Stimulated activated CD4-positive, alpha-beta T cell treated with anti-CD3 and anti-CD28 coated beads, Interleukin-12 subunit alpha, Interleukin-12 subunit beta, amount 100 ng/mL, for 24 hours (primary cell): ENCODE measurements at regions not wholly inside any gene's neighbourhood (a gene's known extent, or its start where the extent isn't known, plus 50 kb on each side); places are given as distances from the start of the nearest gene placed in this dataset.

Experiments
- DNase-seq, 2 experiments: peaks; one replicate each; pipeline ENCODE4 v3.0.0-alpha.2; 2020; ENCODE audit warnings: low read depth in 2 of 2

DNA sequence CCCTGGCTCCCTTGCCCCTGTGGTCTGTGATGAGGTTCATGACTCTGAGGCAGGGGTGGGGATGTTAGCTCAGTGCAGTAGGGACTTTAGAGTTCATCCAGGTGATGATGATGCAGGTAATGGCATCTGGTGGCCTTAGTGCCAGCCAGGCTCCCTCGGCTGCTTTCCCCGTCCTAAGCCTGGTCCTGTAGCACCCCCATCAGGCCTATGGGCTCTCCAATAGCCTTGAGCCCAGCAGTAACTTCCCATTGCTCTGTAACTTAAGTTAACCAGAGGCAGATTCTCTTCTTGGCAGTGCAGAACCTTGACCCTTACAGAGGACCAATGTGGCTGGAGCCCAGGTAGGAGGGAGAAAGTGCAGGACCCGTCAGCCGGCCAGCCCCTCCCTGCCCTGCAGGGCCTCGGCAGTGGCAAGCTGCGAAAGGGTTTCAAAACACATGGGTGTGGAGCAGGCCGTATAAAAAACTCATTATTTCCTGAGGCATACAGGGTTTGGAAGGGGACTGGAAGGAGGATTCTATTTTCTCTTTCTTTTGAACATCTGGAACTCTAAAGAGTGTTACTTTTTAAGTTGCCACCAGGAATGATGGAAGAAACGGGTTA lies 406.9 kb downstream of the CDH26 start:
- no peak for DNase-seq

DNA sequence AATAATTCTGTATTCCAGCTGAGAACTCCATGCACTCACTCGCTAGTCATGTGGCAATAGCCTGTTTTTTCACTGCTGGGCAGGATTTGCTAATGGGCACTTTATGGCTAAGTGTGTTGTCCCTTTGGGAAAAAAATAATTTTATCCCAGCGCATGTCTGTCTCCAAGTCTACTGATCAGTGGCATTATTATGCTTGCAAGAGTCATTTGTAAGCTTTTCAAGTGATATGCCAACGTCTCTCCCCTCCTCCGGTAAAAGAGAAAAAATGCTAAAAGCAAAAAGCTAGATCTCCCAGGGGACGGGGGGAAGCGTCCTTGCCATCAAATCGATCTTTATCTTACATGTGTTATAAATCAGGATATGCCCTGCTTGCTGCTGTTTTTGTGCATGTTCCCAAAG lies 407.7 kb downstream of the CDH26 start:
- DNase-seq = no peak

DNA sequence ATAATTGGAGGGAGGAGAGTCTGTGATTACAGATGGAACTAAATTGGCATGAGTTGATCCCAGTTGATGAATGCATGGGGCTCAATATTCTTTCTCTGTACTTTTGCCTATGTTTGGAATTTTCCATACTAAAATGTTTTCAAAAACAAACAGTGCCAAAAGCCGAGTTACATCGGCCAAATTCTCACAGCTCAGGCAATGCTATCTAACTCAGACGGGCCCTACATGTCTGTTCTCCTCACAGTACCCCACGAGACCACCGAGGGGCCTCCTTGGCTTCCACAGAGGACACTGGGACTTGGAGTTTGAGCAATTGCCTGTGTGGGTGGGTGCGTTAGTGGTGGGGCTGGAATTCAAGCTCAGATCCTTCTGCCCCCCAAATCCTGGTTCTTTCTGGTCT lies 413.2 kb downstream of the CDH26 start:
- no peak for DNase-seq

DNA sequence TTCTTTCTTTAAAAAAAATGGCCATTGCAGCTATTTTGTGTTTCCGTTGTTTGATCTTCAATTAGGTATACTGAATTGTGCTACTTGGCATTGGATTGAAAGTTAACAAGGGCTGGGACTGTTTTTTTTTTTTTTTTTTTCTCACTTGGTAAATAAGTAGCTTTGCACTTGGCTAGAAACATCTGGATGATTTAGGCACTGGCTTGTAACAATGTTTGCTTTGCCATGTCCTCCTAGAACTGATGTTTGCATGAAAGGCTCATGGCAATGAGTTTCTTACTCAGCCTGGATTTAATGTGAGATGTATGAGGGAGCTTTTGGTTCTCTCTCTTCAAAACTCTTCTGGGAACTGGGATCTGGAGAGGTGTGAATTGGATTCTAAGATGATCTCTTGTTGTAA lies 414.1 kb downstream of the CDH26 start:
- DNase-seq = no peak

DNA sequence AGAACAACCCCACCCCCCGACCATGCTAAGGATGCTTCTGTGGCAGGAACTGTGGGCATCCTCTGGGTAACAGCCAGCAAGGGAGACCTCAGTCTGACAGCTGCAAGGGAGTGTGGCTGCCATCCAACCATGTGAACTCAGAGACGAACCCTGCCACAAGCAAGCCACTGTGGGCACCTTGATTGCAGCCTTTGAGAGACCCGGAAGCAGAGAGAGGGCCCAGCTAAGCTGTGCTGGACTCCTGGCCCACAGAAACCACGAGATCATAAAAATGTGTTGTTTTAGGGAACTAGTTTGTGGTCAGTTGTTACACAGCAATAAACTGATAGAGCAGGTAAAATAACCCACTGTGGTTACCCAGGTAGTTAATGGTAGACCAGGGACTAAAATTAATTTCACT lies 414.6 kb downstream of the CDH26 start:
- DNase-seq = no peak

DNA sequence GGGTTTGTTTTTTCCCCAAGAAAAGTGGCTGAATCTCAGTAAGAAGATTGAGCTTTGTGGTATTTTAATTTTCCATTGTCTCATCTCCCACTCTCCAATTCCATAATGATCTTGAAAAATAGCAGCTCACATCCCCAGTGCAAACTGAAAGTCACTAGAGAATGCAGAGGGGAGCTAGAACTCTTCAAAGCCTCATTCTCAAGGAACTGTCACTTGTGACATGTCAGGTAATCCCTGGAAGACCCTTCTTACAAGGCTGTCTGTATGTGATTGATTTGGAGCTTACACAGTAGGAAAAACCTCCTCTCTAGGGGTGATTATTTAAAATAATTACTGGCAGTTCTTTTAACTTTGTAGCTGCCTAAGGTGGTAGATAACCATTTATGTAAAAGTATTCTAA lies 420.4 kb downstream of the CDH26 start:
- DNase-seq = no peak

DNA sequence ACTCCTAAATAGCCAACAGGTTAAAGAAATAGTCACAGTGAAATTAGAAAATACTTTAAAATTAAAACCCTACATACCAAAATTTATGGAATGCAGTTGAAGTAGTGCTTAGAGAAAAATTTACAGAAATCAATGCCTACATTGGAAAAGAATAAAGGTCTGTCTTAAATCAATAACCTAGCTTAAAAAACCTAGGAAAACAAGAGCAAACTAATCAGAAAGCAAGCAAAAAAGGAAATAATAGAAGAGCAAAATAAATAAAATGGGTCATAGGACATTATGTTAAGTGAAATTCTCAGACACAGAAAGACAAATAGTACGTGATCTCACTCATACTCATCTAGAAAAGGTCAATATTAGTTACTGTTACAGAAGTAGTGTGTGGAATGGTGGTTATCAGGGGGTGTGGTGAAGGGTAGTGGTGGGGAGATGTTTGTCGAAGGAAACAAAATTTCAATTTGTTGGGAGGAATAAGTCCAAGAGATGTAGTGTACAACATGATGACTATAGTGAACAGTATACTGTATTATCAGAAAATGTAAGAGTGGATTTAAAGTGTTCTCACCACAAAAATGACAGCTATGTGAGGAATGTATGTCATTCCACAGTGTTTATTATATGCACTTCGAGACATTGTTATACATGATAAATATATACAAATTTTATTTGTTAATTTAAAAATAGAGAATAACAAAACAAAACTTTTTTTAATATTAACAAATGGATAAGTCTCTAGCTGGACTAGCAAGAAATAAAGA lies 423.6 kb downstream of the CDH26 start:
- no peak for DNase-seq

DNA sequence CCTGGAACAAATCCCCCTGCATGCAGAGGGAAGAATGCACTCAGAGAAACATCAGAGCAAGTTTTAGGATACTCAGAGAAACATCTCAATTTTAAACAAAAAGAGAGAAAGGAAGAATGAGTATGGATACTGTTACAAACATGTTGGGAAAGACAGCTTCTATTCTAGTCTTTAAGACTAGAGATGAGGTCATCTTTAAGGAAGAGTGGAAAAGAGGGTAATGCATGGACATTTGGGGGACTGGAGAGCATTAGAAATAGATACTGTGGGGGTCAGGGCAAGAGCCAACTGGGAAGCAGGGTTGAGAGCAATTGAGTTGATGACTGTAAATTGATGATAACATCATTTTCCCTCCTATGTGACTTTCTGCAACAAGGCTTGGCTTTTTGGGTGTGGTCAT lies 431.2 kb downstream of the CDH26 start:
- DNase-seq = no peak

DNA sequence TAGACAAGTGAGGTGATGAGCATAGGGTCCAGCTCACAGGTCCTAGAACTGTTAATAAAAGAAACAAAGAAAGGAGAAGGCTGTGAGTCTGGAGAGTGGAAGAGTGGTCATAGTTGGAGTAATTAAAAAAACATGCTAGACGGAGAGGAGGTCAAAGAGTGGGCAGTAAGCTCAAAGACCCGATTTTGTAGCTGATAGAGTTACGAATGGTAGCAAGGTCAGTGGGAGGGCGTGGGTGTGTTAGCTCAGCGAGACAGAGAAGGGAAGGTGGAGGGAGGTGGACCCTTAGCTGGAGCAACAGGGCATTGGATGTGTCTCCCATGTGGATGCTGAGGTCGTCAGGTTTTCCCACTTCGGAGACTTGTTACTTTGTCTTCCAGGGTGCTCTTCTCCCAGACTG lies 431.7 kb downstream of the CDH26 start:
- no peak for DNase-seq

DNA sequence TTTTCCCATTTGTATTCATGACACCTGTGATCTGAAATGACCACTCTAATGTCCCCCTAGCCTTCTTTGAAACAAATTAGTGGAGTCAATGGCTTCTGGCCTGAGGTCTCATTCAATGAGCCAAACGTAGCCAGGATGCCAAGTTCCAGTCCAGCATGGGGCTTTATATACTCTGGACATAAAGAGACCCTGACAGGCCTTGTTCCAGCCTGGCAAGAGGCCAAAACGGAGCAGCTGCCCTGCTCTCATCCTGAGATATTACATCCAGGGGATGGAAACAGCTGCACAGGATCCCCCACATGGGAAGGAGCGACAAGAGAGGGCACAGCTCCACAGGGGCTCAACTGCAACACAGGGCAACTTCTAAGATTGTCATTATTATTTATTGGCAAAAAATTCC lies 437.8 kb downstream of the CDH26 start:
- DNase-seq = no peak

DNA sequence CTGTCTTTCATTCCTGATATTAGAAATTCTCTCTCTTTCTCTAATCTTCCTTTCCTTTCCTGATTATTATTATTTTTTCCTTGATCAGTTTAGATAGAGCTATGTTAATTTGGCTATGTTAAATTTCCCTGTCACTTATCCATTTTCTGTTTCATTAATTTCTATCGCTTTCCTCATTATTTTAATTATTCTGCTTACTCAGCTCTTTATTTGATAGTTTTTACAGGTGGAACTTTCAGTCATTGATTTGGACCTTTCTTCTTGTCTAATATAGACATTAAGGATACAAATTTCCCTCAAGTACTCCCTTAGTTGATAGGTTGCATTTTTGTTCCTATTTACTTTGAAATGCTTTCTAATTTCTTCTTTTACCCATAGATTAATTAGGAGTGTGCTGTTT lies 442.3 kb downstream of the CDH26 start:
- DNase-seq = no peak

DNA sequence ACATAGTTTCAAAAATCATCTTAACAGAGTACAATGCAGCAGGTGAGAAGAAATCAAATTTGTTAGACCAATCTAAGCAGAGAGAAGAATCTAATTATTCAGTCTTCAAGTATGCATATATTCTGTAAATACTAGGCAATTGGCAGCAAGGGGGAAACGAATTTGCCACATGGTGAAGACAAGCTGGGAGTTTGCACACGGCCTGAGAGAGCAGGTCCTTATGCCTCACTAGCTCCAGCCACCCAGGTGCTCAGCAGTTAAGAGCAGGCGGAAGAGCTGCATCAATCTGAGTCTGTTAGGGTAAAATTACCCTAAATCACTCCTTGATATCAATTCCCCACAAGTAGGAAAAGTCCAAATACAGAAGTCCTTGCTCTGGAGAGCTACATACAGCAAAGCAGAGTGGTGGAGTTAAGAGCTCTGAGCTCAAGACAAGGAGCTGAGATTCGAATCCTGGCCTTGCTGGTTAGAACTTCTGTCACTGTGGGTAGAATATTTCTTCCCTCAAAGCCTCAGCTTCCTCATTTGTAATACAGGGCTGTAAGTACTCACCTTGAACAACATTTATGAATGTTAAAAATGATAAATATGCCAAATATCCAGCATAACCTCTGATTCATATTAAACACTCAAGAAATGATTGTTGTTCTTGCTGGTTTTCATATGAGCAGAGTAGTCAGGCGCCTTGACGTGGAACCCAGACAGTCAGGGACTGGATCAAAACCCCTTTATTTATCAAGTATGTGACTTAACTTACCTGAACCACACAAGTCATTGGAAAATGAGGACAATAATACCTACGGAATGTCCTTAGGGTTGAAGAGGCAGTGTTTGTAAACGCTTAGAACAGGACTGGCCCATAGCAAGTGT lies 444.2 kb downstream of the CDH26 start:
- no peak for DNase-seq

DNA sequence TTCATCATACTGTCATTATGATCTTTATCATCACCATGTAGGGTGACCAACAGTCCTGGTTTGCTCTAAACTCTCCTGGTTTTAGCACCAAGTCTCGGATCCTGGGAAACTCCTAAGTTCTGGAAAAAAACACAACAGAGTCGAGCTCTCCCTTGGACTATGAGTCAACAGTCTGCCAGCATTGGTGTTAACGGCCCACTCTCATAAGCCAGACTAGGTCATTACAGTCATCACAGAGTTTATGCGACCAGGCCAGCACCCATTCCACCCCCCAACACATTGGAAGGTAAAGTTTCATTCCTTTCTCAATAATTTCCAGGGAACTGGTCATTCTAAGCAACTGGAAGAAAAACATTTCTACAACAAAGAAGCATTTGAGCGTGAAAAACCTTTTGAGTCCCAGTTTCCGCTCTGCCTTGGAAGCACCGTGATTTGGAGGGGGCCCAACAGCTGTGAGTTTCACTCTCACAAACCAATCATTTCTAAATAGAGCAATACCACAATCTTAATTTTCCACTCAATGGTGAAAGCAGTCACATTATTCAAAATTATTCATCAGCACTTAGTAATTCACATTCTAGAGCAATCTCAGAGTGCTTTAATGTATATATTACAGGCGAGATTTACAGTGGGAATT lies 445.0 kb downstream of the CDH26 start:
- no peak for DNase-seq

DNA sequence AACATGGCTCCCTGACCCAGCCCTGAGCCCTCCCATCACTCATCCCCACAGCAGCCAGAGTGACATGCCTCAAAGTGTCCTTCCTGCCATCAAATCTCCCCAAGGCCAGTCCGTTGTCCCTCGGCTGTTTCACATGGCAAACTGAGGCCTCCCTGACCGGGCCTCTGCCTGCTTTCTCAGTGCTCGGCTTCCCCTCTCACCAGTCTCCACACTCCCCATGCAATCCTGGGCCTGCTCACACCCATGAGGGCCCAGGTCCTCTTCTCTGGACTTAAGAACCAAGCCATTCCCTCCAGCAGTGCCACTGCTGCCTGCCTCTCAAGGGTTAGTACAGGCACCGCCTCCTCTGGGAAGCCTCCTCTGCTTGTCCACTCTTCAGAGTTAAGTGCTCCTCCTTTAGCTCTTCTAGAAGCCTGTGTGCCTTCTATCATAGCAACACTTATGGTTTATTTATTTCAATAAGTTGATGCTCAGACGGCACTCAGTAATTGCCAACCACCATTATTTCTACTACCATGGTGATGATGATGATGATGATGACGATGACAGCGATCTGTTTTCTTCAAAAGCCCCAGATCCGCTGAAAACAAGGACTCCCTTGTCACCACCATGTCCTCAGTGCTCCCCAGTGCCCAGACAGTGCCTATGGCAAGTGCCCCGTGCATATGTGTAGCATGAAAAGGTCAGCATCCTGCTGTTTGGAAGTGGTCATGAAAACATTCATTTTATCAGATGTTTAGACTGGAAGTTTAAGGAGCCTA lies 449.0 kb downstream of the CDH26 start:
- no peak for DNase-seq

DNA sequence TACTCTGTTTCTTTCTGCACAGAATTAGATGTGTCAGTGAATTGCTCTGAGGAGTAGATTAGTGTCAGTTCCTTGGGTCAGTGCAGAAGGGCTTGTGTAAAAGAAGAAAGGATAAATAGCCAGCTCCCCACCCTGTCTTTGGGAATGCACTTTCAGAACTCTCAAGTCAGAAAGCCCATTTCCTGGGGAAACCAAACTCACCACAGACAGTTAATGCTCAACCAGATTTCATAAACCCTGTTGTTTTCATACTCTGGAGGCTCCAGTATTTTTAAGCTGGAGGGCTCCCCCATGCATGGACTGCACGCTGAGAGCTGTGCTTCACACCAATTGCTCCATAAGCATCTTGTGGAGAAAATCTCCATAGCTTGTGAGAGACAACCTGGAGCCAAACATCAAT lies 449.7 kb downstream of the CDH26 start:
- DNase-seq = no peak

DNA sequence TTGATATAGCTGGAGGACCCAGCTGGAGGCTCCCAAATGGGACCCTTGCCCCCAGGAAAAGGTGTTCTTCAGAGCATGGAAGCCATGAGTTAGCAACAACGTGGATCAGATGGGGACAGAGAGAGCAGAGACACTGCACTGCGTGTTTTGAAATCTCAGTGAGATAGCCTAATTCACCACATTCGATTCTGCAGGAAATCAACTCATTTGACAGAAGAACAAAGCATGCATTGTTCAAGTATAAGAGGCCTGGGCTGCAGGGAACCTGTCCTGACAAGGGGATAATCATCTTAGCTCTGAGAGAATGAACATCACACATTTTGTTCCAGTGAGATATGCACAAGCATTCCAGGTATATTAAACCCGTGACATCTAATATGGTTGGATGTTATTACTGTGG lies 450.2 kb downstream of the CDH26 start:
- no peak for DNase-seq

DNA sequence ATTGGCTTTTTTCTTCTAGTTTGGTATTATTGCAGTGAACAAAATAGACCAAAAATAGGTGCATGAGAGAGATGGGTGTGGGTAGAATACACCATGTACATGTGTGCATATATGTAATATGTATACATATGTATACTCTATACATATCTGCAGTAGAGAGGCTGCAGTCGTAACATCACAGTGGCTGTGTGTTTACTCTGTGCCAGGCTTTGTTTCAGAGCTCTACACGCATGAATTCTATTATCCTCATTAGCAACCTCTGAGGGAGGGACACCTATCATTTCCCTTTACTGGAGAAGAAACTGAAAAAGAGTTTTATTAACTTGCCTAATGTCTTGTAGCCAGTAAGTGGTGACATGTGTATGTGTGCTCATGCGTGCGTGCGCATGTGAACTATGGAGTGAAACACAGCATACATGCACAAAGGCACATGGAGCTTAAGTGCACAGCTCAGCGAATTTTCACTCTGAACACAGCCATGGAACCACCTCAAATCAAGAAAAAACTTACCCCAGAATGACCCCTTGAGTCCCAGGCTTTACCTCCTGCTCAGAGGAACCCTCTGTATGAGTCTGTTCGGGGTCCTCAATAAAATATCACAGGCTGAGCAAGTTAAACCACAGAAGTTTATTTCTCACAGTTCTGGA lies 452.5 kb downstream of the CDH26 start:
- no peak for DNase-seq

DNA sequence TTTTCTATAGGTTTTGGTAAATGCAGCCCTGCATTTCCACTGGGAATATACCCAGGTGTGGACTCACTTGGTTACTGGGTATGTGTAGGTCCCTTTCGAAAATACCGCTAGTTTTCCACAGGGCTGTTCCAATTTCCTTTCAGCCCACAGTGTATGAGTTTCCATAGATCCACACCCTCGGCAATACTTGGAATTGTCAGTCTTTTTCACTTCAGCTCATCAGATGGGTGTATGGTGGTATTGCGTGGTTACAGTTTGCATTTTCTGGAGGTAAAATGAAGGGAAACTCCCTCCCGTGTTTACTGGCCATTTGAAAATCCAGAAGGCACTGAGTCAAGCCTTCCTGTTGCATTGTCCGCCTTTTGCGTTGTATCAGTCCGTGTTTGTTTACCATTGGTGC lies 453.6 kb downstream of the CDH26 start:
- DNase-seq = no peak

DNA sequence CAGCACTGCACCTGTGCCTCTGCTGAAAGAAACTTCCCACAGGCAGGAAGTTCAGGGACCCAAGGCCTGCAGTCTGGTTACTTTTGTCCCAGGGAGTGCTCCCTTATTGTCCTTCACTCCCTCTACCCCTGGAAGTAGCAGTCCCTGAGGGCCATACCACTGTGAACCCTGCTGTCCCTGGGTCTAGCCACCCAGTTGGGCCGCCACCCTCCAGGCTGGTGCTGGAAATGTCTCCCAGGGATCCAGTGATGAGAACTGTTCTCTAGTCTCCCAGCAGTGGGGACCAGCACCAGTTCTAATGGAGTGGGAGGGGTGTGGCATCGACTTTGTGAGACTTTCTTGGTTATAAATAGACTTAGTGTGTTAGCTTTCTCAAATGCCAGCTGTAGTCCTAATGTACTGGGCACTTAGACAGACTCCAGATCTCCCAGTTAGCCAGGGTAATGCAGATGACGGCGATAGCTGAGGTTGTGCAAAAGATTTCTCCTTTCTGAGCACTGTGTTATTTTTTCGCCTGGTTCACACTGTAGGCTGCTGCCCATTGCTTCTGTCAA lies 462.5 kb downstream of the CDH26 start:
- DNase-seq = no peak

DNA sequence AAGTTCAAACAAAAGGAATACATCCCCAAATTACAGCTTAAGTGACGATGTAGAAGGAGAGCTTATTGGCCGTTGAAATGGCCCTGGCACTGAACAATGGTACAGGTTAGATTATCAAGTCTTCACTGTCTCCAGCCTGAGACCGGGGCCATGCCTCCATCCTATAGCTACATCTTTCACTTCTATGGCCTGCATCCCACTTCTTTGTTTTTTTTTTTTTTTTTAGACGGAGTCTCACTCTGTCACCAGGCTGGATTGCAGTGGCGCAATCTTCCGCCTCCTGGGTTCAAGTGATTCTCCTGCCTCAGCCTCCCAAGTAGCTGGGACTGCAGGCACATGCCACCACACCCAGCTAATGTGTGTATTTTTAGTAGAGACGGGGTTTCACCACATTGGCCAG lies 464.6 kb downstream of the CDH26 start:
- DNase-seq = no peak
